Activated CD4-positive, CD25-positive, alpha-beta regulatory T cell treated with anti-CD3 and anti-CD28 coated beads, Interleukin-2, amount 50 U/mL, for 72 hours (primary cell): ENCODE measurements at regions not wholly inside any gene's neighbourhood (a gene's known extent, or its start where the extent isn't known, plus 50 kb on each side); places are given as distances from the start of the nearest gene placed in this dataset.
A peak's percentile ranks its signal among the peaks of the same experiment; 100 is the strongest.
"Not testable (repeated sequence)": the region's sequence is repeated elsewhere in the genome, so short reads cannot be mapped to it uniquely, and the experiment has no call there.

Experiments
- DNase-seq: peaks from one replicate; pipeline ENCODE4 v3.0.0; 2021

DNA sequence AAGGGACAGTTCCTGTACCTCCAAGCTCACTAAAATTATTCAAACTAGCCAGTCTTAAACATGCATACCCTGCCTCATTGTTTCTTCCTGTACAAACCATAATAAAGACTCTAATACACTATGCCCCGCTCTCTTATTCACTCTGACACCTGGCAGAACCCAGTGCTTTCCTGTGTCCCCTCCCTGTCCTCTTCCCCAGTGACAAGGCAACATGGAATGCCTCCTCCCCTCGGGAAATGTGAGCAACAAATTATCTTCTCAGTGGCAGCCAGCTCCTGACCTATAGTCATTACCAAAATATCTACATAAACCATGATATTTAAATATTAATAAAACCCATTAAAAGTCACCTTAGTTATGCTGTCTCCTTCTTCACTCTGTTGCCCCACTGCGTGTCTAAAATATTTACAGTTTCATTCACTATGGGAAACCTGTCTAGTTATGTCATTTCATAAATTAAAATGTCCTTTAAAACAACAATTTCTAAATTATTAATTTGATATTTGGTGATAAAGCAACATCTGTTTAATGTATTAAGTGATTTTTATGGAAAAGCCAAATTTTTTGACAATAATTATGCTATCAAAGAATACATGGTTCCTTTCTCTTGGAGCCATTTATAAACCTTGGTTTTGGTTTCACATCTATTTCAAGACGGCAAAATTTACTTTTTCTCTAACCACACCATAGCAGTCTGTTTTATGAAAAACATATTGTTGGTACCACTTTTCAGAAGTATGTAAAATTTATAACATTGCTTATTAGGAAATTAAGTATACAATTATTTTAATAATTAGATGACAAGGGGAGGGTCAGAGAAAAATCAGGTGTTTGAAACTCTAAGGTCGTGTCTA, 1355.2 kb downstream of the XPNPEP1 start:
- DNase-seq: no peak

- no peak for DNase-seq
Observed at GRCh38 chr10:108566316-108567107, 1356.8 kb downstream of the XPNPEP1 start.

GRCh38 chr10:108562105-108562504, 1361.2 kb downstream of the XPNPEP1 start:
- DNase-seq: no peak

DNA sequence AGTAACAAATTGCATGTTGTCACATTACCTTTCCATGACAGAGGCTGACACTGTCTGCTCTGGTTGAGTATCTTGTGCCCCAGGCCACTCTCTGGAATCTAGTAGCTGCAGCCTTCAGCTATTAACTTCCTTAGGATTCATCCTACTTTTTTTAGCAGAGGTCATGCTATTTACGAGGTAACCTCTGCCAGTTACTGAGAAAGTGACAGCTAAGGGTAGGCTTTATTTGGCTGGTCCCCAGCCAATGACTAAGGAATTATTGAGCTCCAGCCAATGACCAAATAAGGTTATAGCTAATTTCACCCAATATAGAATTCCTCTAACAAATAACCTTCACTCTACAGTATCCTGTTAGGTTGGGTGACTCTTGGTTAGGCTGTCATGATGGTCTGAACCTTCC, 1361.7 kb downstream of the XPNPEP1 start:
- no peak for DNase-seq

DNA sequence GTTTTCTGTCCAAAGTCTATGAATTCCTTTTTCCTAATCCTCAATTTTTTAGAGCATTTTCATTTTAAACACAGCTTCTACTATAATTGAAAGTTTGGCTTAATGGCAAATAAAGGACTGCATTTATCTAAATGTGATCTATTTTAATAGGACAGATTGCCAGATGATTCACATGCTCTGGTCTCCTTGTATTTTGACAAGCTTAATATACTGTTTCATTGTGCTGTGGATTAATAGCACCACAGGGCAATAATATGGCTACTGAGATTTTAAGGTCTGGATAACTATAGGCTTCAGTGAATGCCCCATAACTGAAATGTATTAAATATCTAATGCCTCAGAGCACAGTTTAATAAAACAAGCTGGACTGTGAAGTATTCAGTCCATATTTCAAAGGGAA, 1362.8 kb downstream of the XPNPEP1 start:
- no peak for DNase-seq

DNA sequence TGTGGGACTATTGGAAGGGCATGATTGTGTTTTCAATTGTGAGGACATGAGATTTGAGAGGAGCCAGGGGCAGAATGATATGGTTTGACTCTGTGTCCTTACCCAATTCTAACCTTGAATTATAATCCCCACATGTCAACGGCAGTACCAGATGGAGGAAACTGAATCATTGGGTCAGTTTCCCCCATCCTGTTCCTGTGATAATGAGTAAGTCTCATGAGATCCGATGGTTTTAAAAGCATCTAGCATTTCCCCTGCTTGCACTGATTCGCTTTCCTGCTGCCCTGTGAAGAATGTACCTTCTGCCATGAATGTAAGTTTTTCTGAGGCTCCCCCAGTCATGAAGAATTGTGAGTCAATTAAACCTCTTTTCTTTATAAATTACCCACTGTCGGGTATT, 1367.1 kb downstream of the XPNPEP1 start:
- DNase-seq: no peak

- DNase-seq: no peak
Observed at GRCh38 chr10:108545921-108546320, 1377.4 kb downstream of the XPNPEP1 start.

DNA sequence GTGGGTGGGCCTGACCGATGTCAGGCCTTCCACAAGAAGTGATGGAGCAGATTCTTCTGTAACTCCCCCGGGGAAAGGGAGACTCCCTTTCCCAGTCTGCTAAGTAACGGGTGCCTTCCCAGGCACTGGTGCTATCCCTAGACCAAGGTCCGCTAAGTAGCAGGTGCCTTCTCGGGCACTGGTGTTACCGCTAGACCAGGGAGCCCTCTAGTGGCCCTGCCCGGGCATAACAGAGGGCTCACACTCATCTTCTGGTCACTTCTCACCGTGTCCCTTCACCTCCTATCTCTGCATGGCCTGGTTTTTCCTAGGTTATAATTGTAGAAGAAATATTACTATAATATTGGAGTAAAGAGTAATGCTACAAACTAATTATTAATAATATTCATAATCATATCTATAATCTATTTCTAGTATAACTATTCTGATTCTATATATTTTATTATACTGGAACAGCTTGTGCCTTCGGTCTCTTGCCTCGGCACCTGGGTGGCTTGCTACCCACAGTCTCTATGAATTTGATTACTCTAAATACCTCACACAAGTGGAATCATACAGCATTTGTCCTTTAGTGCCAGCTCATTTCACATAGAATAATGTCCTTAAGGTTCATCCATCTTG, 1378.7 kb downstream of the XPNPEP1 start:
- peak; percentile 42 for DNase-seq

DNA sequence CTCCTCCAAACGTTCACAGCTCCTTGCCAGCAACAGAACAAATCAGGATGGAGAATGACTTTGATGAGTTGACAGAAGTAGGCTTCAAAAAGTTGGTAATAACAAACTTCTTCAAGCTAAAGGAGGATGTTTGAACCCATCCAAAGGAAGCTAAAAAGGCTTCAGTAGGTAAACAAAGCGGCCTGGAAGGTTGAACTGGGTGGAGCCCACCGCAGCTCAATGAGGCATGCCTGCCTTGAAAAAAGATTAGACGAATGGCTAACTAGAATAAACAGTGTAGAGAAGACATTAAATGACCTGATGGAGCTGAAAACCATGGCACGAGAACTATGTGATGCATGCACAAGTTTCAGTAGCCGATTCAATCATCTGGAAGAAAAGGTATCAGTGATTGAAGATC, 1369.0 kb upstream of the SORCS1 start:
- not testable (repeated sequence) for DNase-seq

DNA sequence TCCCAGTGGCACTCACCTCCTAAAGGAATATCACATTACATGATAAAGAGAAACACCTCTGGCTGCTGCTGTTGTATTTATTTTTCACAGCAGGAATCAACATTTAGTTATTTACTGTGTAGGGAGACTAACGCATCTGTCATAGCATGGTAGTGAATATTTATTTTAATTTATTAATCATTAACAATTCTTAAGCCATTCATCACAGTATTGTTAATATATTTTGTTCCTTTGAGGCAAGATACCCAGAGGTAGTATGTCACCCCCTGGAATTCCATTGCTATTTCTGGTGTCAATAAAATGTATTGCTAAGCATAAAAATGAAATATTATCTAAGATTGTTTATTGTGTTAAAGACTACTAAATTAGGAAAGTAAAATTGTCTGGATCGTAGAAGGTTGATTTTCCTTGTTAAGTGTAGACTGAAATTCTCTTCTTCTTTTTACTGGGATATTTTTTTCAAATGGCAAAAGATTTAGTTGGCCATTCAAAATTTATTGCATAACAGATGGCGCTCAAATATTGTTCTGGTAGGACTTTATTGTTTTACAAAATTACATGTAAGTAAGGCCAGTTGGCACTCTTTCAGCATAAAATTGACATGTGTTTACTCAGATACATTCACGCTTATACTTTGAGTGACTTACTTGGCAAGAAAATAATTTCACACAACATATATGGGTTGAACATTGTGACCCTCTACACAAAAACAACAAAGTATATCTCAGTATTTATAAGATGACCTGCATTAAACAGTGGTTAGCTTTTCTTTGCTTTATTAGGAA, 1358.7 kb upstream of the SORCS1 start:
- DNase-seq: no peak

DNA sequence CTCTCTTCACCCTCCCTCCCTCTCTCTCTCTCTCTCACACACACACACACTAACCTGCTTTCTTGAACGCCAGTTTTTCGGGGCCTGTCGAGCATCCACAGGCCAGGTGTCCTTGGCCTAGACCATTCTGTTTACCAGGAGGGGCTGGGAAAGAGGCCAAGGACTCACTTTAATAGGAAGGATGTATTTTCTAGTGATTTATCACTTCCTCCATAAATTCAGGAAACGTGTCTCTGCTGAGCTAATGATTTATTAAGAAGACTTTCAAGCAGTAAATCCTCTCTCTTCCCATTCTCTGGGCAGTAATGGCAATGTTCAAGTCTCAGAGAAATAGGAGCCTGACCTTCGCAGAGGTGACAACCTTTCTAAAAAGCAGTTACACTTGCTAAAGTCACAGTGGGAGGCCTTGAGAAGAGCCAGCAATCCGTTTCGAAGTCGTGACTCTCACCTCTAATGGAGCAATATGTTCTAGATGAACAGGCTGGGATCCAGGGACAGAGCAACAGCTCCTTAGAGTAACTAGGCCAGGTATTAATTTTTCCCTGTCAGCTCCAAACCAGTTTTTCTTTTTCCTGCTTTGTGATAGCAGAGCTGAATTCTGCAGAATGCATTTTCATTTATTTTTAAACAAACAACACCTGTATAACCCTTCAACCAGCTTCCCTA, 1357.5 kb upstream of the SORCS1 start:
- DNase-seq: no peak

DNA sequence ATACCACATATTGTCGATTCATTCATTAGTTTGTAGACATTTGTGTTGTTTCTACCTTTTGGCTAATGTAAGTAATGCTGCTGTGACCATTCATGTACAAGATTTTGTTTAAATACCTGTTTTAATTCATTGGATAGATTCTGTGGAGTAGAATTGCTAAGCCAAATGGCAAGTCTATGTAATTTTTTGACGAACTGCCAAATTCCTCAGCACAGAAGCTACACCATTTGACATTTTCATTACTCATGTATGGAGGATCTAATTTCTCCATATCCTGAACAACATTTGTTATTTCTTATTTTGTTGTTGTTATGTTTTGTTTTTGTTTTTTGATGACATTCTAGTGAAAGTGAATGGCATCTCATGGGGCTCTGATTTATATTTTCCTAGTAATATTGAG, 1351.3 kb upstream of the SORCS1 start:
- no peak for DNase-seq

- no peak for DNase-seq
Observed at GRCh38 chr10:108500396-108500795, 1335.9 kb upstream of the SORCS1 start.

DNA sequence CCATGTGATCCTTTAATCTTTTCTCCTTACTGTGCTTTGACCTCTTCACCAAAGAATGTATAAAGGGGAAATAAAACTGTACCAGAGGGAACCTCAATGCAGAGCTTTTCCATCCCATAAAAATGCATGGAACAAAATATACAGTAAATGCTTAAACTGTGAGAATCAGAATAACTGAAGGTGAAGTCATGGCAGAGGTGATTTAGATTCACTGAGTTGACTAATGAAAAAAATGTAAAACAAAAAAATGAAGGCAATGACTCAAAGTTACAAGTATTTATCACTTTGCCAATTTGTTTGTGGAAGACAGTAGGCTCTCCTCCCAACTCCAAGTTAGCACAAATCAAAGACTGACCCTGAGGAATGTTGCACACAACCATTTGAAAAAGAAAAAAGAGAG, 1331.6 kb upstream of the SORCS1 start:
- DNase-seq: no peak

DNA sequence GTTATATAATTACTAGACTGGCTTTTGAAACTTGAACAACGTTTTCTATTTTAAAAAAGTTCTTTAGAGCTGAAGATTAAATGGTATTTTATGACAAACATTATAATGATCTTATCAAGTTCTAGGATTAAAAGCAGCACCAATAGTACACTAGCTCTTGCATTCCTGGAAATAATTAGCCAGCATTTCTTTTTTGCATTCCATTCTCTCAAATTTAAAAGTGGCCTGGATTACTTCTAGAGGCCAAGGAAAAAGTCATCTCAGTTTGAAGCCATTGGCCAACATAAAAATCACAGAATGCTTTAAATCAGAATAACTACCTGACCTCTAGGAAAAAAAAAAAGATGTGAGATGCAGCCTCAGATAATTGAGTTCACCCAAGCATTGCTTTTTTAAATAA, 1326.4 kb upstream of the SORCS1 start:
- no peak for DNase-seq

DNA sequence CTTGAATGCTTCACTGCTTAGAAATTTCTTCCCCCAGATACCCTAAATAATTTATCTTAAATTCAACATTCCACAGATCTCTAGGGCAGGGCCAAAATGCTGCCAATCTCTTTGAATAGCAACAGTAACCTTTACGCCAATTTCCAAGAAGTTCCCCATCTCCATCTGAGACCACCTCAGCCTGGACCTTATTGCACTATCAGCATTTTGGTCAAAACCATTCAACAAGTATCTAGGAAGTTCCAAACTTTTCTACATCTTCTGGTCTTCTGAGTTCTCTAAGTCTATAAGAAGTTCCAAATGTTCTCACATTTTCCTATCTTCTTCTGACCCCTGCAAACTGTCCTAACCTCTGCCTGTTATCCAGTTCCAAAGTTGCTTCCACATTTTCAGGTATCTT, 1306.9 kb upstream of the SORCS1 start:
- no peak for DNase-seq

- no peak for DNase-seq
Observed at GRCh38 chr10:108469940-108470339, 1305.4 kb upstream of the SORCS1 start.

- no peak for DNase-seq
Observed at GRCh38 chr10:108465871-108466641, 1301.5 kb upstream of the SORCS1 start.

- no peak for DNase-seq
Observed at GRCh38 chr10:108462005-108462404, 1297.5 kb upstream of the SORCS1 start.

GRCh38 chr10:108454793-108455192, 1290.3 kb upstream of the SORCS1 start:
- no peak for DNase-seq

GRCh38 chr10:108454224-108454623, 1289.7 kb upstream of the SORCS1 start:
- no peak for DNase-seq

DNA sequence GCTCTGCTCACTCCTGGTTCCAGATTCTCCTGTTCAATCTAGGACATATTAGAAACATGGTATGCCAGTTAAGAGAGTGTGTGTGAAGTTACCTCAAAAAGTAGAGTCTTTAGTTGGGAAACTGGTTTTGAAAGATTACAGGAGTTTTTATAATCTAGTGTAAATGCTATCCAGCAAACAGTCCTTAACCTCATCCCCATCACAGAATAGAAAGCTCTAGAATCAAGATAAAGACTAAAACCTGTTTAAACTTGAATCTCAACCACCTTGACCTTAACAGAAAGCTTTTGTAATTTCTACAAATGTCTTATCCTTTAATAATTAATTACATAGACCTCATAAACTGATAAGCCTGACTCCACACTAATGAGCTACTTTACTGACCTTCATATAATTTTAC, 1288.7 kb upstream of the SORCS1 start:
- DNase-seq: no peak
